ENCODE measurements at regions not wholly inside any gene's neighbourhood (a gene's known extent, or its start where the extent isn't known, plus 50 kb on each side); places are given as distances from the start of the nearest gene placed in this dataset.
"Not testable (repeated sequence)": the region's sequence is repeated elsewhere in the genome, so short reads cannot be mapped to it uniquely, and the experiment has no call there.

DNA sequence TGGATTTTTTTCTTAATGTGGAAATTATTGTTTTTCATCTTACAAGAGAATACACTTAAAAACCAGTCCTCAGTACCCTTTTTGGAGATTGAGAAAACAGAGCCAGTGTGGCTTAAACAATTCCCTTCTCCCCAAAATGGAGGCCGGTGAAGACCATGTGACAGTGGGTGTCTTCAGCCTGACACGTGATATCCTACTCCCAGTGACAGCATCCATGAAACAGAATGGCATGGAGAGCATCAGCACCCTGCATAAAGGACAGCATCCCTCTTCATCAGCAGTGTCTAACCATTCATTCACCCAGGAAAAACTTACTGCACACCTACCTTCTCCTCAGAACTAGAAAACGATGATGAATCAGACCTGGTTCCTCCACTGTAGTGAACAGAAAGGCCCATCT is 103.4 kb upstream of the RAI14 start:
- TF ChIP-seq, protein P1, sequence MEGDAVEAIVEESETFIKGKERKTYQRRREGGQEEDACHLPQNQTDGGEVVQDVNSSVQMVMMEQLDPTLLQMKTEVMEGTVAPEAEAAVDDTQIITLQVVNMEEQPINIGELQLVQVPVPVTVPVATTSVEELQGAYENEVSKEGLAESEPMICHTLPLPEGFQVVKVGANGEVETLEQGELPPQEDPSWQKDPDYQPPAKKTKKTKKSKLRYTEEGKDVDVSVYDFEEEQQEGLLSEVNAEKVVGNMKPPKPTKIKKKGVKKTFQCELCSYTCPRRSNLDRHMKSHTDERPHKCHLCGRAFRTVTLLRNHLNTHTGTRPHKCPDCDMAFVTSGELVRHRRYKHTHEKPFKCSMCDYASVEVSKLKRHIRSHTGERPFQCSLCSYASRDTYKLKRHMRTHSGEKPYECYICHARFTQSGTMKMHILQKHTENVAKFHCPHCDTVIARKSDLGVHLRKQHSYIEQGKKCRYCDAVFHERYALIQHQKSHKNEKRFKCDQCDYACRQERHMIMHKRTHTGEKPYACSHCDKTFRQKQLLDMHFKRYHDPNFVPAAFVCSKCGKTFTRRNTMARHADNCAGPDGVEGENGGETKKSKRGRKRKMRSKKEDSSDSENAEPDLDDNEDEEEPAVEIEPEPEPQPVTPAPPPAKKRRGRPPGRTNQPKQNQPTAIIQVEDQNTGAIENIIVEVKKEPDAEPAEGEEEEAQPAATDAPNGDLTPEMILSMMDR (IDR thresholded peaks at IDR 0.05): no peak
- DNase-seq (ENCODE audit: low spot score) (no peak), ATAC-seq (ENCODE audit: low FRiP score) (no peak)

DNA sequence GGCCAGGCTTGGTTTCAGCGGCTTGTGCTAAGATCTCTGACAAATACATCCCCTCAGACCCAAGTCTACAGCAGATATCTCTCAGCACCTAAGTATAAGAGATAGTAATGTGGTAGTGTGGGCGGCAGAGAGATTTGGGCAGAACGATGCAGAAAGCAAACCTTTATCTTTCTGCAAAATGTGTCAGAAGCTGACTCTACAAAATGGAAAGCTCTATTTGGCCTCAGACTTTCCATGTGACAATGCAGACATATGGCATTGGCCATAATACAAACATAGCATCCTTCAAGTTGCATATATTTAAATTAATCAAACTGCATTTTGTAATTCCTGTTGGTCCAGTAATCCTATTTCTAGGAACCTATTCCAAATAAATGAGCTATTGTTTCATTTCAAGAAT is 102.5 kb upstream of the RAI14 start:
- no peak for DNase-seq (ENCODE audit: low spot score)
- no peak for ATAC-seq (ENCODE audit: low FRiP score)
- TF ChIP-seq, protein P1 (IDR thresholded peaks at IDR 0.05): no peak

DNA sequence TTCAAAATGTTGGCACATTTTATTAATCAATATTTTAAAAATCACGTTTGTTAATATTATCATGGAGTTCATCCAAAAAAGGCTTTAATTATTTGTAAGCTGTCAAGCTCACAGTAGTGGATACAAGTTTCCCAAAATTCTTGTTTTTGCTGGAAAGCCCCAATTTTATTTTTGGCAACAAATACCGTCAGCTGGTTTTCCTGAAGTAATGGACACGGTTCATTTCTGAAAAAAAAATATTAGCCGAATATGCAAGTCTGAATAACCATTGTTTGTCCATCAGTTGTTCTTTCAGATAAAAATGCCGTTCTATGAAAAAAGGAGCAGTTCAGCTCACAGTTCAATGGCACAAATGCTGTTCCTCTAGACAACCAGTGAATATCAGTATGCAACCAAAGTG is 101.5 kb upstream of the RAI14 start:
- ATAC-seq (ENCODE audit: low FRiP score): no peak
- DNase-seq (ENCODE audit: low spot score): no peak
- TF ChIP-seq, protein P1 (IDR thresholded peaks at IDR 0.05): no peak

DNA sequence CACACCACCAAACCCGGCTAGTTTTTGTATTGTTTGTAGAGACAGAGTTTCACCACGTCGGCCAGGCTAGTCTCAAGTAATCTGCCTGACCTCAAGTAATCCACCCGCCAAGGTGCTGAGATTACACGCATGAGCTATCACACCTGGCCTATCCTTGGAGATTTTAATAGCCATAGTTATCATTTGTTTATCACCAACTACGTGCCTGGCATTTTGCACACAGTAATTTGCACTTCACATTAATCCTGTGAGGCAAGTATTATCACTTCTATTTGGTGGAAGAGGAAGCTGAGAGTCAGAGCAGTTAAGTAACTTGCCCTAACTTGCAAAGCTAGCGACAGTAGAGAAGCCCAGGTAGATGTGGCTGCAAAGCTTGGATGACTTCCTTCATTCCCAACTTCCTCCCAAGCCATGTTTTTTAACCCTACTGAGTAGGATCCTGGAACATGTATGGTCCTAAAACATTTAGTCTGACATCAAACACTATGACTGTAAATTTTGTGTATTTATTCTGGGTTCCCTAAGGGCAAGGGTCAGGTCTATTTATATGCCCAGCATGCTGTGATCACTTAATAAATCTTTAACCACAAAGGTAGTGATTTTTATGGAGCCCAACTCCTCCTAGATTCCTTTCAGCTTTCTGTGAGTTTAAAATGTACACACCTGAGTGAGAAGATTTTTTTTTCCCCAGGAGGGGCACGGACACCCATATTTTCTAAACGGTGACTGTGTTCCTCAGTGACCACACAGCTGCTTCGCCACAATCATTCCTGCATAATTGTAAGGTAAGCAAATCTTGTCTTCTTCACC is 100.2 kb upstream of the RAI14 start:
- DNase-seq (ENCODE audit: low spot score) (no peak), ATAC-seq (ENCODE audit: low FRiP score) (no peak)
- TF ChIP-seq, protein P1 (IDR thresholded peaks at IDR 0.05): no peak

DNA sequence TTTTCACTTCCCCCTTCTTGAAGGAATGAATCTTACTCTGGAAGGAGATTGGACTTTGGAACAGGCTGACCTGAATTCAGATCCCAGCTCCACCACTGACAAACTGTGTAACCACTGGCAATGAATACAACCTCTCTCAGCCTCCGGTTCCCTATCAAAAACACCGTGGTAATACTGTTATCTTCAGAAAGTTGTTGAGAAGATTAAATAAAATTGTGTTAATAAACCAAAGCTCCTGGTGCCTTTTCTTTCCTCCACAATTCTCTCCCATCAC is 99.7 kb upstream of the RAI14 start:
- TF ChIP-seq, protein P1 (IDR thresholded peaks at IDR 0.05): no peak
- DNase-seq (ENCODE audit: low spot score) (no peak), ATAC-seq (ENCODE audit: low FRiP score) (no peak)

DNA sequence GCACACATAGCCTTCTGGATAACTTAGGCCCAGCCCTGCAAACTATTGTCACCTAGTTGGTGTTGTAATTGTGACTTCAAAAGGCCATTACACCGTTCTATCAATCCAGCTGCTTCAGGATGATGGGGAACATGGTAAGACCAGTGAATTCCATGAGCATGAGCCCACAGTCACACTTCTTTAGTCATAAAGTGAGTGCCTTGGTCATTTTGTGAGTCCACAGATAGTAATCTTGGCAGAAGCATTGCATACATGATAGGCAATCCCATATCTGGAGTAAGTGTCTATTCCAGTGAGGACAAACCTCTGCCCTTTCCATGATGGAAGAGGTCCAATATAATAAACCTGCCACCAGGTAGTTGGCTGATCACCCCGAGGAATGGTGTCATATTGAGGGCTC is 94.5 kb upstream of the RAI14 start:
- ATAC-seq (ENCODE audit: low FRiP score); DNase-seq (ENCODE audit: low spot score): not testable (repeated sequence)

DNA sequence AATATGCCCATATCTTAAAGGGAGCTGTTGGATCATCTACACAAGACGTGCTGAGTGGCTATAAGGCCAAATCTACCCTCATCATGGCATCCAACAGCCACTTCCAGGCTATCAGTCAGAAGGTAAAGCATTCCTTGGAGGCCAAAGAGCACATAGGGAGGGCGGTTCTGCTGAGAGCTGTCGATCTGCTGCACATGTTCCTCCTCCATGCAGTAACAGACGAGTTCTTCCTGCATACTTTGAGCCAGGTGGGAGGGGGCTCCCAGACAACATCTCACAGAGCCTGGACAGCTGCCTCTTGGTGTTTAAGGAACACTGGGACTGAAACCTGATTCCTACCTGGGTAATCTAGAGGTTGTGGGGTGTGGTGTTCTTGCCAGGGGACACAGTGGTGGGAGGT is 93.3 kb upstream of the RAI14 start:
- TF ChIP-seq, protein P1 (IDR thresholded peaks at IDR 0.05): no peak
- no peak for DNase-seq (ENCODE audit: low spot score)
- ATAC-seq (ENCODE audit: low FRiP score): no peak
